Right lobe of liver (tissue), 4 donors: ENCODE measurements at regions not wholly inside any gene's neighbourhood (a gene's known extent, or its start where the extent isn't known, plus 50 kb on each side); places are given as distances from the start of the nearest gene placed in this dataset.
"Not testable (repeated sequence)": the region's sequence is repeated elsewhere in the genome, so short reads cannot be mapped to it uniquely, and the experiment has no call there.

ENCODE experiments used
- POLR2A ChIP-seq: fragments of 450-650 bp; IDR thresholded peaks from one replicate; pipeline ENCODE4 v1.6.1; 2017; ENCODE audit warnings: antibody characterized with exemption, mild to moderate bottlenecking
- TF ChIP-seq, protein P1 (sequence below), 4 donors: fragments of 200-600 bp in 3 of 4; fragments of 450-650 bp in 1 of 4; IDR thresholded peaks; one replicate each; pipeline versions ENCODE4 v1.5.1 to v1.8.0; 2016 to 2022; ENCODE audit warnings: antibody characterized with exemption in 4 of 4, mild to moderate bottlenecking in 2 of 4
- donor health status: DM: no; HTN: no; CAD: no.
- donor health status: DM: no; HTN: no; CAD: no.
- donor health status: DM: no; HTN: yes; CAD: no.

DNA sequence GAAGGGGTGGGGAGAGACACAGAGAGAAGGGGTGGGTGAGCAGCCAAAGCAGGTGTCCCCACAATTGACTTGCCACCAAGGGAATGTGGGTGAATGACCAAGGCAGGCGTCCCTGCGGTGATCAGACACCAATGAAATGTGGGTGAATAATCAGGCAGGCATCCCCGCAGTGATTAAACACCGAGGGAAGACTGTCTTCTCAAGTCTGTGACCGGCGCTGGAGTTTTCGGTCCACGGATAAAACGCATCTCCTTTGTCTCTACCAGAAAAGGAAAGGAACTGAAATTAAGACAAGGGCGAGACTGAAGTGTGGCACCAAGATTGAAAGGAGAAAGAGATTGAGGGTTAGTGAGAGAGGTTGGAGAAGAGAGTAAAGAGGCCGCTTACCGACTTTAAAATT, 90.0 kb upstream of the NUDT6 start:
- TF ChIP-seq, protein P1, sequence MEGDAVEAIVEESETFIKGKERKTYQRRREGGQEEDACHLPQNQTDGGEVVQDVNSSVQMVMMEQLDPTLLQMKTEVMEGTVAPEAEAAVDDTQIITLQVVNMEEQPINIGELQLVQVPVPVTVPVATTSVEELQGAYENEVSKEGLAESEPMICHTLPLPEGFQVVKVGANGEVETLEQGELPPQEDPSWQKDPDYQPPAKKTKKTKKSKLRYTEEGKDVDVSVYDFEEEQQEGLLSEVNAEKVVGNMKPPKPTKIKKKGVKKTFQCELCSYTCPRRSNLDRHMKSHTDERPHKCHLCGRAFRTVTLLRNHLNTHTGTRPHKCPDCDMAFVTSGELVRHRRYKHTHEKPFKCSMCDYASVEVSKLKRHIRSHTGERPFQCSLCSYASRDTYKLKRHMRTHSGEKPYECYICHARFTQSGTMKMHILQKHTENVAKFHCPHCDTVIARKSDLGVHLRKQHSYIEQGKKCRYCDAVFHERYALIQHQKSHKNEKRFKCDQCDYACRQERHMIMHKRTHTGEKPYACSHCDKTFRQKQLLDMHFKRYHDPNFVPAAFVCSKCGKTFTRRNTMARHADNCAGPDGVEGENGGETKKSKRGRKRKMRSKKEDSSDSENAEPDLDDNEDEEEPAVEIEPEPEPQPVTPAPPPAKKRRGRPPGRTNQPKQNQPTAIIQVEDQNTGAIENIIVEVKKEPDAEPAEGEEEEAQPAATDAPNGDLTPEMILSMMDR (IDR thresholded peaks at IDR 0.05): not testable (repeated sequence)
- TF ChIP-seq POLR2A: not testable (repeated sequence)
